SK-N-SH (cell line): ENCODE measurements at regions not wholly inside any gene's neighbourhood (a gene's known extent, or its start where the extent isn't known, plus 50 kb on each side); places are given as distances from the start of the nearest gene placed in this dataset.
A peak's percentile ranks its signal among the peaks of the same experiment; 100 is the strongest.

ENCODE experiments used
- CTCF ChIA-PET: fragments of 300-600, 350-600 bp; formaldehyde crosslinking; extraction: SDS; loops from one replicate; lab custom pipeline; 2021; lab: Yijun Ruan, JAX
- POLR2A ChIA-PET: fragments of 350-600 bp; sonication (Branson Sonifier 250); formaldehyde crosslinking; extraction: SDS; loops from one replicate; lab custom pipeline; 2020; ENCODE audit warnings: antibody characterized with exemption, inconsistent platforms; lab: Yijun Ruan, JAX
- DNase-seq: peaks from one replicate; pipeline ENCODE4 v3.0.0; 2012
- H2AFZ ChIP-seq: fragments of 200-600 bp; sonication (generic); 2 replicates; pipeline ENCODE4 v1.8.1; 2016; ENCODE audit warnings: antibody characterized with exemption, mild to moderate bottlenecking, low read depth
- H3F3A ChIP-seq: fragments of 200-600 bp; sonication (generic); replicated peaks from 2 replicates; pipeline ENCODE3; 2016; ENCODE audit warnings: antibody characterized with exemption, mild to moderate bottlenecking; ENCODE audit not compliant: insufficient read depth
- H3K27ac ChIP-seq, 2 experiments: fragments of 200-500 bp in 1 of 2; fragments of 200-600 bp in 1 of 2; sonication (Bioruptor generic) in 1 of 2; sonication (generic), shearing (Covaris generic) in 1 of 2; 2 replicates each; pipeline versions ENCODE4 v1.5.1 to v1.6.1; 2014 to 2016; ENCODE audit warnings: low read depth in 2 of 2, inconsistent platforms in 1 of 2, low read length in 1 of 2, mild to moderate bottlenecking in 1 of 2, mixed read lengths in 1 of 2
- H3K27me3 ChIP-seq: fragments of 200-600 bp; sonication (generic), shearing (Covaris generic); 2 replicates; pipeline ENCODE4 v1.6.1; 2016; ENCODE audit warnings: mixed run types; ENCODE audit not compliant: insufficient read depth
- H3K36me3 ChIP-seq, 2 experiments: fragments of 200-500 bp in 1 of 2; fragments of 200-600 bp in 1 of 2; sonication (Bioruptor generic) in 1 of 2; sonication (generic) in 1 of 2; replicated peaks in 1 of 2; 2 replicates each; pipeline versions ENCODE3 to v1.5.1; 2014 to 2016; ENCODE audit warnings: low read length in 1 of 2, mild to moderate bottlenecking in 1 of 2; ENCODE audit not compliant: insufficient read depth in 2 of 2, control insufficient read depth in 1 of 2
- H3K4me1 ChIP-seq, 2 experiments: fragments of 200-500 bp in 1 of 2; fragments of 200-600 bp in 1 of 2; sonication (Bioruptor generic) in 1 of 2; sonication (generic), shearing (Covaris generic) in 1 of 2; 2 replicates each; pipeline versions ENCODE4 v1.5.1 to v1.6.1; 2014 to 2016; ENCODE audit warnings: low read depth in 1 of 2, low read length in 1 of 2, mixed run types in 1 of 2; ENCODE audit not compliant: insufficient read depth in 2 of 2, control insufficient read depth in 1 of 2
- H3K4me2 ChIP-seq: fragments of 200-600 bp; sonication (generic), shearing (Covaris generic); 2 replicates; pipeline ENCODE4 v1.6.1; 2017; ENCODE audit warnings: mixed run types
- H3K4me3 ChIP-seq, 2 experiments: fragments of 200-500 bp in 1 of 2; fragments of 200-600 bp in 1 of 2; sonication (Bioruptor generic) in 1 of 2; sonication (generic), shearing (Covaris generic) in 1 of 2; 2 replicates each; pipeline versions ENCODE4 v1.5.1 to v1.8.1; 2014 to 2016; ENCODE audit warnings: low read depth in 2 of 2, inconsistent platforms in 1 of 2, low read length in 1 of 2, mild to moderate bottlenecking in 1 of 2, mixed read lengths in 1 of 2, moderate library complexity in 1 of 2
- H3K79me2 ChIP-seq: fragments of 200-600 bp; sonication (generic); 2 replicates; pipeline ENCODE4 v1.8.1; 2017; ENCODE audit warnings: mild to moderate bottlenecking; ENCODE audit not compliant: insufficient read depth
- H3K9ac ChIP-seq: fragments of 200-600 bp; sonication (generic); 2 replicates; pipeline ENCODE4 v1.6.1; 2017; ENCODE audit warnings: mixed run types
- H3K9me2 ChIP-seq: fragments of 200-600 bp; sonication (generic); 2 replicates; pipeline ENCODE4 v1.6.1; 2017; ENCODE audit warnings: mixed run types
- H3K9me3 ChIP-seq: fragments of 200-600 bp; sonication (generic); 2 replicates; pipeline ENCODE4 v1.6.1; 2017; ENCODE audit warnings: mixed run types, mild to moderate bottlenecking, moderate library complexity
- H4K20me1 ChIP-seq: fragments of 200-600 bp; sonication (generic); 2 replicates; pipeline ENCODE4 v1.6.1; 2017; ENCODE audit warnings: mild to moderate bottlenecking, mixed run types; ENCODE audit not compliant: insufficient read depth
- ELF1 ChIP-seq: IDR thresholded peaks from 2 replicates; pipeline ENCODE4 v1.4.0; 2012
- EP300 ChIP-seq, 2 experiments: IDR thresholded peaks; 2 replicates each; pipeline versions ENCODE4 v1.4.0 to v1.6.1; 2012; ENCODE audit warnings: borderline replicate concordance in 1 of 2, low read depth in 1 of 2, low read length in 1 of 2
- EZH2phosphoT487 ChIP-seq: fragments of 200-600 bp; sonication (generic); IDR thresholded peaks from 2 replicates; pipeline ENCODE4 v1.6.1; 2017; ENCODE audit warnings: low read depth, mixed run types, mild to moderate bottlenecking, antibody characterized with exemption, moderate library complexity, borderline replicate concordance
- FOXM1 ChIP-seq: IDR thresholded peaks from 2 replicates; pipeline ENCODE4 v1.4.0; 2012; ENCODE audit warnings: low read depth, mild to moderate bottlenecking
- GABPA ChIP-seq: IDR thresholded peaks from 2 replicates; pipeline ENCODE4 v1.4.0; 2012; ENCODE audit warnings: low read depth, mild to moderate bottlenecking
- IRF3 ChIP-seq: fragments of 150-350 bp; IDR thresholded peaks from 2 replicates; pipeline ENCODE4 v1.6.1; 2016; ENCODE audit warnings: mild to moderate bottlenecking, low read depth, low read length
- JUND ChIP-seq: IDR thresholded peaks from 2 replicates; pipeline ENCODE4 v1.4.0; 2012
- MEF2A ChIP-seq: IDR thresholded peaks from 2 replicates; pipeline ENCODE4 v1.4.0; 2012; ENCODE audit warnings: low read depth, borderline replicate concordance
- MXI1 ChIP-seq: IDR thresholded peaks from 2 replicates; pipeline ENCODE4 v1.6.1; 2012; ENCODE audit warnings: mild to moderate bottlenecking, low read depth, low read length, improper control_type of control experiment
- NRF1 ChIP-seq: IDR thresholded peaks from 2 replicates; pipeline ENCODE4 v1.6.1; 2012; ENCODE audit warnings: low read depth, mild to moderate bottlenecking, low read length
- PBX3 ChIP-seq: IDR thresholded peaks from 2 replicates; pipeline ENCODE4; 2012
- POLR2AphosphoS5 ChIP-seq: IDR thresholded peaks from 2 replicates; pipeline ENCODE4 v1.6.1; 2012; ENCODE audit warnings: low read depth, low read length
- RAD21 ChIP-seq: IDR thresholded peaks from 2 replicates; pipeline ENCODE4 v1.6.1; 2012; ENCODE audit warnings: mild to moderate bottlenecking, low read length
- RCOR1 ChIP-seq: fragments of 150-350 bp; IDR thresholded peaks from 2 replicates; pipeline ENCODE4 v1.6.1; 2017; ENCODE audit warnings: antibody characterized with exemption, low read length
- REST ChIP-seq: IDR thresholded peaks from 2 replicates; pipeline ENCODE4 v1.6.1; 2012; ENCODE audit warnings: mild to moderate bottlenecking, low read depth, low read length, moderate library complexity
- RXRA ChIP-seq: IDR thresholded peaks from 2 replicates; pipeline ENCODE4 v1.4.0; 2012; ENCODE audit warnings: low read depth, mild to moderate bottlenecking, borderline replicate concordance
- SMC3 ChIP-seq: IDR thresholded peaks from 2 replicates; pipeline ENCODE4 v1.6.1; 2012; ENCODE audit warnings: low read depth, low read length, improper control_type of control experiment
- TCF12 ChIP-seq: IDR thresholded peaks from 2 replicates; pipeline ENCODE4 v1.4.0; 2012
- TEAD4 ChIP-seq: IDR thresholded peaks from 2 replicates; pipeline ENCODE4 v1.4.0; 2012; ENCODE audit warnings: mild to moderate bottlenecking, borderline replicate concordance; ENCODE audit not compliant: insufficient read depth
- USF1 ChIP-seq: IDR thresholded peaks from 2 replicates; pipeline ENCODE4 v1.4.0; 2012; ENCODE audit warnings: low read depth, borderline replicate concordance
- USF2 ChIP-seq: fragments of 150-350 bp; IDR thresholded peaks from 2 replicates; pipeline ENCODE4 v1.6.1; 2017; ENCODE audit warnings: antibody characterized with exemption, low read length, low read depth, borderline replicate concordance
- YY1 ChIP-seq: IDR thresholded peaks from 2 replicates; pipeline ENCODE4 v1.4.0; 2012; ENCODE audit warnings: low read depth, mild to moderate bottlenecking
- WGBS: methylation state at CpG from one replicate; pipeline ENCODE4 v1.1.6; 2017; ENCODE audit warnings: low lambda C conversion rate; 5-methylcytosine and 5-hydroxymethylcytosine counted together

- TF ChIP-seq USF2 (no peak), EP300 (IDR thresholded peaks at IDR 0.05; ENCODE audit: borderline replicate concordance in 1 of 2, low read depth in 1 of 2, low read length in 1 of 2) (peak in 1 of 2 experiments; percentile 79; a peak in 2 of 4 replicates), GABPA (no peak), USF1 (0 out of 2 replicates have a peak, but pooled peaks have one; percentile 17), ELF1 (no peak), RAD21 (no peak), EZH2phosphoT487 (no peak), MEF2A (no peak), TCF12 (peak; percentile 74), SMC3 (no peak), JUND (peak; percentile 93), POLR2AphosphoS5 (peak; percentile 38; the same call in 1 of the 2 replicates), RCOR1 (no peak), IRF3 (no peak), FOXM1 (0 out of 2 replicates have a peak, but pooled peaks have one; percentile 31), YY1 (no peak)
Measured at GRCh38 chr4:177001271-177002175, 208.8 kb upstream of the VEGFC start (continued).

GRCh38 chr4:177005674-177006230, 213.0 kb upstream of the VEGFC start:
- no peak overlapping the region for H3K4me3 ChIP-seq
- H3K27ac ChIP-seq = peak overlapping the region in 1 of 2 experiments; percentile 94; a peak in 3 of 4 replicates
- peaks cover 73% of the 10 kb centered on the region for H3F3A ChIP-seq
- peaks cover 0 to 22% of the 10 kb centered on the region in 2 experiments; a peak in 3 of 4 replicates for H3K4me1 ChIP-seq
- ChIA-PET POLR2A (no interaction called here), CTCF (no interaction called here)
- peak overlapping the region; percentile 57 for H3K9ac ChIP-seq
- H3K9me2 ChIP-seq = no peaks in the 10 kb centered on the region
- H3K79me2 ChIP-seq = no peaks in the 10 kb centered on the region
- H3K4me2 ChIP-seq = no peak overlapping the region
- no peaks in the 10 kb centered on the region for H3K9me3 ChIP-seq
- 19% methylated on average over 3 of the region's 3 CpGs for WGBS
- H3K27me3 ChIP-seq = no peaks in the 10 kb centered on the region
- no peak for DNase-seq
- H2AFZ ChIP-seq = peak overlapping the region; percentile 15; the same call in 1 of the 2 replicates
- no peaks in the 10 kb centered on the region for H3K36me3 ChIP-seq
- H4K20me1 ChIP-seq = no peaks in the 10 kb centered on the region
- TF ChIP-seq PBX3 (peak; percentile 90), USF2 (no peak), POLR2AphosphoS5 (peak; percentile 61; the same call in 1 of the 2 replicates), RXRA (peak; percentile 79; the same call in 1 of the 2 replicates), MXI1 (no peak), REST (no peak), MEF2A (peak; percentile 55; the same call in 1 of the 2 replicates), RAD21 (no peak), TEAD4 (peak; percentile 97), NRF1 (no peak)
